ENCODE measurements at regions not wholly inside any gene's neighbourhood (a gene's known extent, or its start where the extent isn't known, plus 50 kb on each side); places are given as distances from the start of the nearest gene placed in this dataset.

GRCh38 chr1:72362538-72362937, 80.2 kb upstream of the NEGR1 start:
- no peak for DNase-seq (ENCODE audit: low read depth)
- Histone ChIP-seq H3K27me3 (ENCODE audit: control insufficient read depth, insufficient read depth, low read length) (no peaks in the 10 kb centered on the region), H3K4me3 (ENCODE audit: low read depth, low read length) (no peak overlapping the region), H3K36me3 (ENCODE audit: control insufficient read depth, insufficient read depth, low read length) (no peaks in the 10 kb centered on the region)
- no peak for FAIRE-seq
- TF ChIP-seq CTCF (IDR thresholded peaks at IDR 0.05; ENCODE audit: insufficient read depth, low read length, severe bottlenecking), result no peak

DNA sequence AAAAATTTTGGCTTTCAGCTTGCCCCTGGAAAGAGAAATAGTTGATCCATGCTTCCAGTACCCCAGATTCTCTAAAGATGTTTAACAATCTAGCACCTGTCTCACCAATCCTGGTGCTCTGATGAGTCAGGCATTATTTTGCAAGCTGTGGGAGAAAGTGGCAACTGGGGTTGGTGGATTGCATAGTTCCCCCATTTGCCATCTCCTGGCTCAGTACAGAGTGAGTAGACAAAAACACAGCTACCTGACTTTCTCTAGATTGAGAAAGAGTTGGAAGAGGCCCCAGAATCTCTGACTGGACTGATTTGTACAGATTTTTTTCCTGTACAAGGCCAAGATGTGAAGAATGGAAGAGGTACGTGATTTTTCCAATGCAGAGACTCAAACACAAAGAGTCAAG, 75.1 kb upstream of the NEGR1 start:
- no peaks in the 10 kb centered on the region for H3K36me3 ChIP-seq (ENCODE audit: control insufficient read depth, insufficient read depth, low read length)
- DNase-seq (ENCODE audit: low read depth), result peak; percentile 61

GRCh38 chr1:72355899-72356298, 73.6 kb upstream of the NEGR1 start:
- Histone ChIP-seq H3K36me3 (ENCODE audit: control insufficient read depth, insufficient read depth, low read length) (no peaks in the 10 kb centered on the region), H3K27me3 (ENCODE audit: control insufficient read depth, insufficient read depth, low read length) (no peaks in the 10 kb centered on the region), H3K4me3 (ENCODE audit: low read depth, low read length) (no peak overlapping the region)
- no peak for TF ChIP-seq CTCF (IDR thresholded peaks at IDR 0.05; ENCODE audit: insufficient read depth, low read length, severe bottlenecking)
- DNase-seq (ENCODE audit: low read depth), result no peak
- no peak for FAIRE-seq

More for the DNA sequence above, 75.1 kb upstream of the NEGR1 start:
- Histone ChIP-seq H3K27me3 (ENCODE audit: control insufficient read depth, insufficient read depth, low read length) (no peaks in the 10 kb centered on the region), H3K4me3 (ENCODE audit: low read depth, low read length) (no peak overlapping the region)
- no peak for FAIRE-seq
- TF ChIP-seq CTCF (IDR thresholded peaks at IDR 0.05; ENCODE audit: insufficient read depth, low read length, severe bottlenecking), result no peak

DNA sequence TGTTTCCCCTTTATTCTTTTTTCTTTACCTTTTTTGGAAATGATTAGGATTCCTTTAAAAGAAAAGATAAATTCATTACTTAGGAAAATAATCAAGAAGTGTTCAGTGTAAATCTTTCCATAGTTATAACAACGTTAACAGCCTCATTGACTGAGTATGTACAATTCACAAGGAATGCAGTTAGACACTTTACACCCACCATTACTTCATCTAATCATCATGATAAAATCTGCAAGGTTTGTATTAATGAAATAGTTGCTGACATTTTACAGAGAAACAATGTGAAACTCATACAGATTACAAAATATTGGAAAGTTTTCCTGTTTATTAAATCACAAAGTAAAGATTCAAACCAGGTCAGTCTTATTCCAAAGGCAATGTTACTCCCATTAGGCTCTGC, 59.3 kb upstream of the NEGR1 start:
- no peak overlapping the region for H3K4me3 ChIP-seq (ENCODE audit: low read depth, low read length)
- FAIRE-seq, result no peak
- DNase-seq (ENCODE audit: low read depth), result no peak
- TF ChIP-seq CTCF (IDR thresholded peaks at IDR 0.05; ENCODE audit: insufficient read depth, low read length, severe bottlenecking), result no peak
- no peaks in the 10 kb centered on the region for H3K27me3 ChIP-seq (ENCODE audit: control insufficient read depth, insufficient read depth, low read length)
- H3K36me3 ChIP-seq (ENCODE audit: control insufficient read depth, insufficient read depth, low read length), result no peaks in the 10 kb centered on the region

- Histone ChIP-seq H3K4me3 (ENCODE audit: low read depth, low read length) (no peak overlapping the region), H3K27me3 (ENCODE audit: control insufficient read depth, insufficient read depth, low read length) (no peaks in the 10 kb centered on the region), H3K36me3 (ENCODE audit: control insufficient read depth, insufficient read depth, low read length) (no peaks in the 10 kb centered on the region)
- no peak for TF ChIP-seq CTCF (IDR thresholded peaks at IDR 0.05; ENCODE audit: insufficient read depth, low read length, severe bottlenecking)
- FAIRE-seq, result no peak
- DNase-seq (ENCODE audit: low read depth), result no peak
Observed at GRCh38 chr1:72336776-72337175, 54.4 kb upstream of the NEGR1 start.
